Esophagus squamous epithelium (tissue), 5 donors: ENCODE measurements at regions not wholly inside any gene's neighbourhood (a gene's known extent, or its start where the extent isn't known, plus 50 kb on each side); places are given as distances from the start of the nearest gene placed in this dataset.
A peak's percentile ranks its signal among the peaks of the same experiment; 100 is the strongest.

Source experiments
- DNase-seq: peaks from one replicate; lab custom pipeline; 2025; lab: John Stamatoyannopoulos, UW
- H3K27ac ChIP-seq, 4 donors: fragments of 200-600 bp; sonication (generic); one replicate each; pipeline ENCODE4 v1.5.1; 2016 to 2019; ENCODE audit warnings: mild to moderate bottlenecking in 1 of 4
- H3K27me3 ChIP-seq, 4 donors: fragments of 200-600 bp; sonication (generic); 1 replicate in 3 of 4; 2 replicates in 1 of 4; pipeline versions ENCODE4 v1.5.1 to v1.6.0; 2017 to 2021; ENCODE audit warnings: antibody characterized with exemption in 1 of 4
- H3K36me3 ChIP-seq, 3 donors: fragments of 200-600 bp; sonication (generic); one replicate each; pipeline ENCODE4 v1.5.1; 2016 to 2019
- H3K4me1 ChIP-seq, 3 donors: fragments of 200-600 bp; sonication (generic); one replicate each; pipeline ENCODE4 v1.5.1; 2017 to 2019
- H3K4me3 ChIP-seq, 4 donors: fragments of 200-600 bp; sonication (generic); 1 replicate in 3 of 4; 2 replicates in 1 of 4; pipeline ENCODE4 v1.5.1; 2016 to 2019; ENCODE audit warnings: mild to moderate bottlenecking in 2 of 4, moderate library complexity in 1 of 4
- H3K9me3 ChIP-seq, 3 donors: fragments of 200-600 bp; sonication (generic); one replicate each; pipeline ENCODE4 v1.5.1; 2016 to 2019
- CTCF ChIP-seq, 6 experiments: fragments of 450-650 bp in 4 of 6; fragments of 200-600 bp in 2 of 6; sonication (generic) in 2 of 6; IDR thresholded peaks; one replicate each; pipeline ENCODE4 v1.5.1; 2016 to 2019; ENCODE audit warnings: antibody characterized with exemption in 6 of 6, mild to moderate bottlenecking in 4 of 6, moderate library complexity in 4 of 6
- POLR2A ChIP-seq, 4 donors: fragments of 450-650 bp; IDR thresholded peaks; one replicate each; pipeline ENCODE4 v1.6.1; 2017; ENCODE audit warnings: antibody characterized with exemption in 4 of 4, mild to moderate bottlenecking in 4 of 4, moderate library complexity in 3 of 4
- WGBS, 2 donors: methylation state at CpG; one replicate each; pipeline ENCODE4 v1.1.5; 2018; 5-methylcytosine and 5-hydroxymethylcytosine counted together
- intact Hi-C: fragments of 100-400 bp; cut with DNase I; formaldehyde crosslinking; loops from one replicate; pipeline ENCODE4 v1.15.0; 2022
- donor health status: DM: yes; HTN: yes; CAD: no.

DNA sequence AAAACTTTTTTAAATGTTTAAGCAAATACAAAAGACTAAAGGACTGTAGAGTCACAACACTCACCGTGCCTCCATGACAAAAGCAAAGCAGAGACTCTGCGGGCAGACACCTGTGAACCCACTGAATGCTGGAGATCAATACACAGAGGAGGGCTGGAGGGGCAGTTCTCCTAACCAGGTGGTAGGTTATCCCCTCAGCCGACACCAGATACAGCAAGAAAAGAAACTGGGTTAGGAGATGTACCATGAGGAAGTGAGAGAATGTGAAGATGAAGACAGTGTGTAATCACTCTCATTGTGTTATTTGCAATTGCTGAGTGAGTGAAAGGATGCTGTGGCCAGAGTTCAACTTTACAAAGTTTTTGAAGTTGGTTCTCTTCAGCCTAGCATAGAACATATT is 480.3 kb downstream of the BCL11B start:
- 75 to 81% methylated on average over 3 of the region's 3 CpGs for WGBS, 2 donors
- H3K9me3 ChIP-seq, result peaks cover 0 to 16% (median 6%) of the 10 kb centered on the region in 3 donors
- TF ChIP-seq CTCF (IDR thresholded peaks at IDR 0.05) (no peak), POLR2A (IDR thresholded peaks at IDR 0.05) (no peak)
- H3K27me3 ChIP-seq, result peaks cover 0 to 26% (median 0%) of the 10 kb centered on the region in 4 donors
- H3K4me1 ChIP-seq, result no peaks in the 10 kb centered on the region
- no peak overlapping the region for H3K4me3 ChIP-seq
- DNase-seq, result no peak
- H3K36me3 ChIP-seq, result no peaks in the 10 kb centered on the region
- H3K27ac ChIP-seq, result no peak overlapping the region
- intact Hi-C loops, result no loop called here

DNA sequence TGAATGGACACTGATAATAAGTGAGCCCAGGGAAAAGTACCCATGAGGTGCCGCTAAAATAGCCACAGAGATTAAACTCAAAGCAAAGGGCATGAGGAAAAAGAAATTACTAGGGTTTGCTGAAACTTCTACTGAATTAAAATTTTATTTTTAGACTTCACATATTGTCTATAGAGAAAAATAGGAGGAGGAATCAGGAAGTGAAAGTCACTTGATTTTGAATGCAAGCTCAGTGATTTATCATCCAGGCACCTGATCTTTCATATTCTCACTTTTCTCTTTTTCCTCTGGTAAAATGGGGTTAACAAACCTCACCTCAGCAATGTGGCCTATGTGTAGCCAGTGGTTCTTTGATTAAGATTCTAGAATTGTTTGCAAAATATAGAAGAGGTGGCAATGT is 479.8 kb downstream of the BCL11B start:
- Histone ChIP-seq H3K27me3 (peaks cover 0 to 22% (median 0%) of the 10 kb centered on the region in 4 donors), H3K36me3 (no peaks in the 10 kb centered on the region), H3K27ac (no peak overlapping the region), H3K9me3 (peaks cover 0 to 16% (median 6%) of the 10 kb centered on the region in 3 donors), H3K4me1 (no peaks in the 10 kb centered on the region), H3K4me3 (no peak overlapping the region)
- WGBS, 2 donors, result 93 to 95% methylated on average over 1 of the region's 1 CpG
- TF ChIP-seq POLR2A (IDR thresholded peaks at IDR 0.05) (no peak), CTCF (IDR thresholded peaks at IDR 0.05) (no peak)
- intact Hi-C loops, result no loop called here
- DNase-seq, result no peak

DNA sequence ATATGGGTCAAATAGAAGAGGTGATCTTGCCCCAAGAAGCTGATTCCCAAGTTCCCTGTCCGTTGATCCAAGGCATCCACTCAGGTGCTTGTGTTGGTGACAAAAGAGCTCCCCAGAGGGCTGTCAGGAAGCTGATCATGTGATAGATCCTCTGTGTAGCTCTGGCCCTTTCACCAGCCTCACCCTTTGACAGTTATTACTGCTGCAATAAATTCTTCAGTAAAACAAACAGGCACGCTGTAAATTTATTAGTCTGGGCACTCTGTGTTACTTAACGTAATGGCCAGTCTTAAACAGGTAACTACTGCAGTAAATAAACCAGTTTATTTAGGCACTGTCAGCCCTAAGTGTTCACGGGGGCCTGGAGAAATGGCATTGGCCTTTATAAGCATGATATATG is 473.9 kb downstream of the BCL11B start:
- Histone ChIP-seq H3K4me1 (no peaks in the 10 kb centered on the region), H3K36me3 (no peaks in the 10 kb centered on the region), H3K4me3 (no peak overlapping the region), H3K27ac (no peak overlapping the region), H3K9me3 (peaks cover 0 to 16% (median 6%) of the 10 kb centered on the region in 3 donors), H3K27me3 (peaks cover 0 to 14% (median 0%) of the 10 kb centered on the region in 4 donors)
- 68 to 74% methylated on average over 4 of the region's 4 CpGs for WGBS, 2 donors
- no peak for DNase-seq
- TF ChIP-seq CTCF (IDR thresholded peaks at IDR 0.05) (no peak), POLR2A (IDR thresholded peaks at IDR 0.05) (no peak)
- intact Hi-C loops, result no loop called here

- TF ChIP-seq CTCF (IDR thresholded peaks at IDR 0.05) (no peak), POLR2A (IDR thresholded peaks at IDR 0.05) (no peak)
- Histone ChIP-seq H3K27ac (peak overlapping the region in 1 of 4 donors; percentile 46), H3K36me3 (no peaks in the 10 kb centered on the region), H3K4me1 (no peaks in the 10 kb centered on the region), H3K27me3 (peaks cover 0 to 14% (median 0%) of the 10 kb centered on the region in 4 donors), H3K4me3 (no peak overlapping the region), H3K9me3 (peaks cover 0 to 2% (median 0%) of the 10 kb centered on the region in 3 donors)
- intact Hi-C loops, result no loop called here
- DNase-seq, result no peak
- 42 to 66% methylated on average over 3 to 4 of the region's 4 CpGs for WGBS, 2 donors
These were observed 472.1 kb downstream of the BCL11B start for GRCh38 chr14:98799891-98800290.

DNA sequence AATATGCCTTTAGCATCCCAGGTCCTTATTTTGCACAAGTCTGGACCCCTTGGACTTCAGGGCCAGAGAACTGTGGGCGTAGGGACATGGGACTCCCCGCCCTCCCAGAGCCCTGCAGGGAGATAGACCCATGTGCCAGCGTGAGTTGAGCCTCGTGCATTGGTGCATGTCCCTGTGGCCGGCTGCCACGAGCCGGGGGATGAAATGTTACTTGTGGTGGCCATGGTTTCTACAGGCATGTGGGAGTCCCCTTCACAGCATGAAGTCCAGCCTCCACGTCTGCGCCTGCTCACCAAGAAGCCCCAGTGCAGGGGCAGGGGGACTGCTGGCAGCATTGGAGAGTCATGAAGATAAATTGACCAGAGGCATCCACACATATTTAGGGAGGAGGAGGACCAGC is 470.0 kb downstream of the BCL11B start:
- no peak for DNase-seq
- Histone ChIP-seq H3K4me3 (no peak overlapping the region), H3K36me3 (no peaks in the 10 kb centered on the region), H3K27me3 (peaks cover 0 to 14% (median 0%) of the 10 kb centered on the region in 4 donors), H3K9me3 (no peaks in the 10 kb centered on the region), H3K27ac (no peak overlapping the region), H3K4me1 (no peaks in the 10 kb centered on the region)
- intact Hi-C loops, result no loop called here
- TF ChIP-seq POLR2A (IDR thresholded peaks at IDR 0.05) (no peak), CTCF (IDR thresholded peaks at IDR 0.05) (no peak)
- 64% methylated on average over 9 of the region's 9 CpGs; no CpG with 5 or more reads in 1 of the 2 donors for WGBS, 2 donors
